HEK293T (cell line): ENCODE measurements at regions not wholly inside any gene's neighbourhood (a gene's known extent, or its start where the extent isn't known, plus 50 kb on each side); places are given as distances from the start of the nearest gene placed in this dataset.

Experiments used
- FOXA1 ChIP-seq: fragments of 450-650 bp; IDR thresholded peaks from 2 replicates; pipeline ENCODE4 v1.6.1; 2016; ENCODE audit warnings: mild to moderate bottlenecking
- HDGF ChIP-seq: fragments of 450-650 bp; IDR thresholded peaks from 2 replicates; pipeline ENCODE4 v1.6.1; 2017; ENCODE audit warnings: antibody characterized with exemption, borderline replicate concordance

DNA sequence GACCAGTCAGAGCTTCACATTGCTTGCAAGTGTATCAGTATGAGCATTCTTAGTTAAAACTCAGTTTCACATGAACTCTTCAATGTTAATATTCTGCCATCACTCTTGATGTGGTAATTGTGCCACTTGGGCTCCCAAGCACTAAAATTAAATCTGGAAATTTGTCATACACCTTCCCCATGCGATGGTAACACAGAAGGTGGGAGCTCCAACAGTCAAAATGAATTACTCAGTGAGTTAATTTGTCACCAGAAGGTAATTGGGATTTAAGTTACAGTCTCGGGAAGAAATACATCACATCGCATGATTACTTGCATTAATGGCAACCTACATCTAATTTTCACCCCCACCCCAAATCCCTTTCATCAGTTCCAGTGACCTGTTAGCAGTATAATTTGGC, 376.5 kb upstream of the DAB1 start:
- no peak for TF ChIP-seq FOXA1
- no peak for TF ChIP-seq HDGF
